ENCODE measurements at regions not wholly inside any gene's neighbourhood (a gene's known extent, or its start where the extent isn't known, plus 50 kb on each side); places are given as distances from the start of the nearest gene placed in this dataset.
"Not testable (repeated sequence)": the region's sequence is repeated elsewhere in the genome, so short reads cannot be mapped to it uniquely, and the experiment has no call there.

DNA sequence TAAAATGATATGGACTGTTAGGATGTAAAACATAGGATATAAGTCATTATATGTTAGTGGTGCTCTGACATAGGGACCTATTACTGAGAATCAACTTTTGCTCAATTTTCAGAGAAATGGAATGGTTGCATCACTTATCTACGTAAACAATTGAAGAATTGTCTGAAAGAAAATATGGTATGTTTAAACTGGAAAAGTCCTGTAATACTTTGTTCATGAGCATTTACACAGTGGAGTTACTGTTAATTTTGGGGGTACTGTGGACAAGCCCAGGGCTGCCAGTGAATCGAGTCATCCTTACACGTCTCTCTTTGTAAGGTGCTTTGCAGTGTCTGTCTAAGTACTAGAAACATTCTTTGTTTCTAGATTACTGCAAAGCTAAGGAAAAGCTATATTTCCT is 152.0 kb downstream of the ZNF22 start:
- DNase-seq (ENCODE audit: extremely low spot score, unreplicated experiment), result no peak
- no peaks in the 10 kb centered on the region for H3K9me3 Mint-ChIP-seq (ENCODE audit: unreplicated experiment)
- H3K27me3 Mint-ChIP-seq (ENCODE audit: unreplicated experiment), result no peaks in the 10 kb centered on the region
- no peaks in the 10 kb centered on the region for H3K36me3 Mint-ChIP-seq (ENCODE audit: unreplicated experiment)
- no peak overlapping the region for H3K4me3 Mint-ChIP-seq (ENCODE audit: unreplicated experiment)
- TF ChIP-seq CTCF (IDR thresholded peaks at IDR 0.05), result no peak
- no peak overlapping the region for H3K27ac Mint-ChIP-seq (ENCODE audit: unreplicated experiment)
- H3K4me1 Mint-ChIP-seq (ENCODE audit: unreplicated experiment), result no peaks in the 10 kb centered on the region

GRCh38 chr10:45154502-45154901 is 153.8 kb downstream of the ZNF22 start:
- no peak overlapping the region for H3K4me3 Mint-ChIP-seq (ENCODE audit: unreplicated experiment)
- no peaks in the 10 kb centered on the region for H3K27me3 Mint-ChIP-seq (ENCODE audit: unreplicated experiment)
- no peaks in the 10 kb centered on the region for H3K4me1 Mint-ChIP-seq (ENCODE audit: unreplicated experiment)
- no peaks in the 10 kb centered on the region for H3K36me3 Mint-ChIP-seq (ENCODE audit: unreplicated experiment)
- TF ChIP-seq CTCF (IDR thresholded peaks at IDR 0.05), result no peak
- H3K27ac Mint-ChIP-seq (ENCODE audit: unreplicated experiment), result no peak overlapping the region
- no peaks in the 10 kb centered on the region for H3K9me3 Mint-ChIP-seq (ENCODE audit: unreplicated experiment)
- DNase-seq (ENCODE audit: extremely low spot score, unreplicated experiment), result no peak

GRCh38 chr10:45155784-45156183 is 155.1 kb downstream of the ZNF22 start:
- Mint-ChIP-seq H3K27me3 (ENCODE audit: unreplicated experiment) (no peaks in the 10 kb centered on the region), H3K36me3 (ENCODE audit: unreplicated experiment) (no peaks in the 10 kb centered on the region), H3K9me3 (ENCODE audit: unreplicated experiment) (no peaks in the 10 kb centered on the region), H3K27ac (ENCODE audit: unreplicated experiment) (no peak overlapping the region), H3K4me1 (ENCODE audit: unreplicated experiment) (no peaks in the 10 kb centered on the region), H3K4me3 (ENCODE audit: unreplicated experiment) (no peak overlapping the region)
- TF ChIP-seq CTCF (IDR thresholded peaks at IDR 0.05), result no peak
- DNase-seq (ENCODE audit: extremely low spot score, unreplicated experiment), result no peak

- H3K4me3 Mint-ChIP-seq (ENCODE audit: unreplicated experiment), result no peak overlapping the region
- no peaks in the 10 kb centered on the region for H3K4me1 Mint-ChIP-seq (ENCODE audit: unreplicated experiment)
- no peaks in the 10 kb centered on the region for H3K9me3 Mint-ChIP-seq (ENCODE audit: unreplicated experiment)
- H3K36me3 Mint-ChIP-seq (ENCODE audit: unreplicated experiment), result no peaks in the 10 kb centered on the region
- peaks cover 18% of the 10 kb centered on the region for H3K27me3 Mint-ChIP-seq (ENCODE audit: unreplicated experiment)
- DNase-seq (ENCODE audit: extremely low spot score, unreplicated experiment), result no peak
- H3K27ac Mint-ChIP-seq (ENCODE audit: unreplicated experiment), result no peak overlapping the region
- no peak for TF ChIP-seq CTCF (IDR thresholded peaks at IDR 0.05)
These were observed 155.1 kb downstream of the OR13A1 start for GRCh38 chr10:45160271-45160670.

GRCh38 chr10:45163315-45163975 is 152.0 kb downstream of the OR13A1 start:
- peaks cover 20% of the 10 kb centered on the region for H3K27me3 Mint-ChIP-seq (ENCODE audit: unreplicated experiment)
- DNase-seq (ENCODE audit: extremely low spot score, unreplicated experiment), result no peak
- no peak overlapping the region for H3K4me3 Mint-ChIP-seq (ENCODE audit: unreplicated experiment)
- no peaks in the 10 kb centered on the region for H3K36me3 Mint-ChIP-seq (ENCODE audit: unreplicated experiment)
- no peak overlapping the region for H3K27ac Mint-ChIP-seq (ENCODE audit: unreplicated experiment)
- no peaks in the 10 kb centered on the region for H3K9me3 Mint-ChIP-seq (ENCODE audit: unreplicated experiment)
- H3K4me1 Mint-ChIP-seq (ENCODE audit: unreplicated experiment), result no peaks in the 10 kb centered on the region
- TF ChIP-seq CTCF (IDR thresholded peaks at IDR 0.05), result no peak

- DNase-seq (ENCODE audit: extremely low spot score, unreplicated experiment); H3K4me1 Mint-ChIP-seq (ENCODE audit: unreplicated experiment); H3K36me3 Mint-ChIP-seq (ENCODE audit: unreplicated experiment); H3K27ac Mint-ChIP-seq (ENCODE audit: unreplicated experiment); H3K9me3 Mint-ChIP-seq (ENCODE audit: unreplicated experiment); H3K4me3 Mint-ChIP-seq (ENCODE audit: unreplicated experiment): not testable (repeated sequence)
- peaks cover 29% of the 10 kb centered on the region for H3K27me3 Mint-ChIP-seq (ENCODE audit: unreplicated experiment)
These were observed 139.8 kb downstream of the OR13A1 start for GRCh38 chr10:45175520-45176118.

Measured in osteocyte (in vitro differentiated cells).